8988T (cell line): ENCODE measurements at regions not wholly inside any gene's neighbourhood (a gene's known extent, or its start where the extent isn't known, plus 50 kb on each side); places are given as distances from the start of the nearest gene placed in this dataset.

Experiments used
- DNase-seq: peaks from one replicate; pipeline ENCODE4 v3.0.0; 2011

GRCh38 chr2:17122887-17123501 lies 395.2 kb downstream of the RAD51AP2 start:
- no peak for DNase-seq

- no peak for DNase-seq
These were observed 402.8 kb downstream of the RAD51AP2 start for GRCh38 chr2:17115466-17115865.

DNA sequence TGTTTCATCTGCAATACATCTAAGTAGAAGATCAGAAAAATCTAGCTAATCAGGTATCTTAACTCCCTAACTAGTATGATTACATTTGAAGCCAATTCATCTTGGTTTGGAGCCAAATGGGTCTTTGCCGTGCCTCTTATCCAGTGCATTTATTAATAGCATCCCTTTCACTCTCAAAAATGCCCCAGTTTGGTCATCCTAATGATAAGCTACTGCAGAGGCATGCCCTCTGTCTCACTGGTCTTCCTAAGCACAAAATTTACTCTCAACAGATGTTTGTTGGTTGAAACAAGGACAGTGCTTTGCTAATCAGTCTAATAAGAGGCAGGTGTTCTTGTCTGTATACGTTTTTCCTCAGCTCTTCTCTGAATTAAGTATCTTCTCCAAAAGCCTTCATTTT lies 403.2 kb downstream of the RAD51AP2 start:
- DNase-seq = no peak

DNA sequence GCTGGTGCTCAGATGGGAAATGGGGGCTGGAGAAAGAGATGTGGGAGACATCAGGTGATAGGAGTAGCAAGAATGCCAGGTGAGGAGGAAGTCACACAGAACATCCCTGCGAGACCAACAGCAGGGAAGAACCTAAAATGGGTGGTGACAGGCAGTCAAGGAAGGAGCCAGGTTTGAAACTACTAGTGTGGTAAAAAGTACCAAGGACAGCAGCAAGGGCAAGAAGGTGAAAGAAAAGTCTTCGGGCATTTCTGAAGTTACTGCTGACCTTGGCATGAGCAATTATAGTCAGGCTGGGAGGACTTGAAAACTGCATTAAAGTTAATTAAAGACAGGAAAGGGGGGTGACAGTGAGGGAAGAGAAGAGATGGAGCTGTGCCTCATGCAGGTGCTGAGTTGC lies 410.4 kb downstream of the RAD51AP2 start:
- no peak for DNase-seq

- no peak for DNase-seq
These were observed 411.1 kb downstream of the RAD51AP2 start for GRCh38 chr2:17107151-17107550.

GRCh38 chr2:17106418-17106817 lies 411.8 kb downstream of the RAD51AP2 start:
- no peak for DNase-seq

- DNase-seq = no peak
These were observed 413.8 kb downstream of the RAD51AP2 start for GRCh38 chr2:17104454-17104853.

DNA sequence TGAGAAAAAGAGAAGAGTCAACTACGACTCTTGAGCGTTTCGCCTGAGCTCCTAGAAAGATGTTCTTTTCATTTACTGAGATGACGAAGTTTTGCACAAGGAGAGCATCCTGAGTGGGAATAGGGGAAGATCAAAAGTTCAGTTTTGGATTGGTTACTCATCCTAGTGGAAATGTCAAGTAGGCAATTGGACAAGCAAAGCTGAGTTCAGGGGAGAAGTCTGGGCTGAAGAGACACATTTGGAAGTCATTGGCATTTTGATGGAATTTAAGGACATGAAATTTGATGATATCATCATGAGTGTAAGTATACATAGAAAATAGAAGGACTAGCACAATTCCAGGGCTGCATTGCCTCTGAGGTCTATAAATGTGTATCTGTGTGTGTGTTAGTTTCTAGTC lies 416.6 kb downstream of the RAD51AP2 start:
- DNase-seq = no peak

- DNase-seq = no peak
These were observed 417.1 kb downstream of the RAD51AP2 start for GRCh38 chr2:17101091-17101490.

DNA sequence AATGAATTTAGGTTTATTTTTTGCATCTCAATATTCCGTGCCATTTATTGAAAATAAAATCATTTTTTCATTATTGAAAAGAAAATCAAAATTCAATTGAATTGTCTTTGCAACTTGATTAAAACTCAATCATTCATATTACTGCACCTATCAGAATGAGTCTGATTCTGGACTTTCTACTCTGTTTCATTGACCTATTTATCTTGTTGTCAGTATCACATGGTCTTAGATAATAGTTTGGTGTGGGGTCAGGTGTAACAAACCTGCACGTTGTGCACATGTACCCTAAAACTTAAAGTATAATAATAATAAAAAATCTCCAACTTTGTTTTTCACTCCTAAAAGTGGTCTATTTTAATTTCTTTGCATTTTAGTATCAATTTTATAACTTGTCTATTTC lies 422.9 kb downstream of the RAD51AP2 start:
- no peak for DNase-seq

DNA sequence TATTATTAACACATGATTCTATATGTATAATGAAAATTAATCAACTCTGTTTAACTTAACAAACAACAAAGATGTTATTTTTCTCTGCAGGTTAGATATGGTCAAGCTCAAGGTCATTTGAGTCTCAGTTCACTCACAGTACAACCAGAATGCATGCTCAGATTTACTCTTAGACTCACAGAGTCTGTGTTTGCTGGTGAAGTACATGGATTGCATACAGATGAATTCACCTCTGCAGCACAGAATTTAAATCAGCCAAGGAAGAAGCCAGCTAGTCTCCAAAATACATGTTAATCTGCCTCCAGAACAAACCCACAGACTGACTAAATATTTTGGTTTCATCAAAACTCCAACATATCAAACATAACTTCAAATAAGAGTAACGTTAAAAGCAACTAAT lies 424.5 kb downstream of the RAD51AP2 start:
- DNase-seq = no peak

DNA sequence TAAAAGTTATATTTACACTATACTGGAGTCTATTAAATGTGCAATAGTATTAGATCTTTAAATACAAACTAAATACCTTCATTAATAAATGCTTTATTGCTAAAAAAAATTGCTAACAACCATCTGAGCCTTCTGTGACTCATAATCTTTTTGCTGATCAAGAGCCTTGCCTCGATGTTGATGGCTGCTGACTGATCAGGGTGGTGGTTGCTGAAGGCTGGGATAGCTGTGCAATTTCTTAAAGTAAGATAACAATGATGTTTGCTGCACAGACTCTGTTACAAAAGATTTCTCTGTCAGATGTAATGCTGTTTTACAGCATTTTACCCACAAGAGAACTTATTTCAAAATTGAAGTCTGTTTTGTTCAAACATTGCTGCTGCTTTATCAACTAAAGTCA lies 421.4 kb upstream of the CYRIA start:
- no peak for DNase-seq

DNA sequence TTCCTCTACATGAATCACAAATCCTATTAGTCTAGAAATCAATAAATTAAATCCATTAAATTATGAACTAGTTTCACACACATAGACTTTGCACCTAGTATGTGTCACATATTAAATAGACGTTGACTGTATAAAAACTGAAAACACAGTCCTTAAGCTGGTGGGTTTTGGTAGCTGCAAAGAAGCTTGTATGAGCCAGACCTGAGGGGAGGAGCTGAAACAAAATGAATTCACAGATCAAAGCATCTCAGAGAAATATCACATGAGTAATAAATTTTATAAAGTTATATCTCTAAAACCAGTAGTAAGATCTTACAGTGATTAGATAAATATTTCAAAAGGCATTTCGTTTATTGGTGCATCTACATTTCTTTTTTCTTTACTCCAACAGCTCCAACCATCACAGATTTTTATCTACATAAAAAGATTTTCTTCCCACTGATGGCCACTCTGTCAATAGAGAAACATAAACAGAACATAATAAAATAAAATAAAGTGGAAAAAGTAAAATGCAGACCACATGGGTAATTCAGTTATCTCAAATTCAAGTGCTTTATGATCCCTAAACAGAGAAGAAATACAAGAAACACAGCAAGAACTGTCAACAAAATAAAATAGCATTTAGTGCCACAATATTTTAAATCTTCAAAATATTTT lies 420.0 kb upstream of the CYRIA start:
- DNase-seq = no peak

DNA sequence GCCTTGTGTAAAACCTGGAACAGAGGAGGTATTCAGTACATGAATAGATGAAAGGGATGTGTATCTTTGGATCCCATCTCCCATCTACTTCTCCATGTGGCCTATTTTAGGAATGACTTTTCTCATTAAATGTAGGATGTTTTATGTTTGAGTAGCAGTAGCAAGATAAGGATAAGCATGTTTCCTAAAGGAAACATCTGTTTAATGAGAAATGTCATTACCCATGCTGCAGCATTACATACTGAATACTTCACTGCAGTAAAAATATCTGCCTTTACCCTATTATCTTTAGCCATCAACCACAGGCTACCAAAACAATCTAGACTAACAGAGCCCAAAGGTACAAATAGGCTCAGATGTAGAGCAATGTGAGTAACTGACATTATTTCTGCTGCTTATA lies 419.2 kb upstream of the CYRIA start:
- DNase-seq = no peak

DNA sequence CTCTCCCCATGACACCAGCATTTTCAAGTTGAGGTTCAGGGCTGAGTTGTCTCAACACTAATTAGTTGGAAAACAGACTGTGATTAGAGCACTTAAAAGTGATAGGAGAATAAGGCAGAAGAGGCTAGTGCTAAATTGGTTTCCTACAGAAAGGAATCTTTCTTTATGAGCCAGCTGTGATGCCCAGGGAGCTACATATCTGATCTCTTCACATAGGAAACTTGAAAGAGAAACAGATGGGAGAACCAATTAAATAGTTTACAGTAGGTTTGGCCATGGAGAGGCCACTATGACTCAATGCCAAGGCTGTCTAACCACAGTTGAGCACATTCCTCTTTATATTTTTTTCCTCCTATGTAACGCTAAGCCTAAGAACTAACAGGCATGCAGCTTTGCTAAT lies 418.3 kb upstream of the CYRIA start:
- DNase-seq = no peak

- no peak for DNase-seq
These were observed 413.6 kb upstream of the CYRIA start for GRCh38 chr2:17079262-17079661.

DNA sequence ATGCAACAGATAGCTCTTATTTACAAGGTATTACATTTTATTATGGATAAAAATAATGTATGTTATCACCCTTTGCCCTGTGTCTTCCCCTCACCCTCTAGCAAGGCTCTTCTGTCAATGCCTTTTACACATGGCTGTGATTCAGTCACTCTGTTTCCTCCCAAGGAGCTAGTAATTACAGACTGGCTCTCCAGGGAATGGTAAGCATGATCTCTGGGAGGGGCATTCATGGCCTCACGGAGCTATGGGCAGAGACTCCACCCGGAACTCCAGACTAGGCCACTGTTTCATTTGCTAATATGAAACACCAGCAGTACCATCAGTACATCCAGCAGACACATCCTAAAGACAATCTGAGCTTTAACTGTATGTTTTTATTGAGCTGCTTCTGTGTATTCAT lies 410.9 kb upstream of the CYRIA start:
- DNase-seq = no peak

GRCh38 chr2:17070711-17071110 lies 405.1 kb upstream of the CYRIA start:
- DNase-seq = no peak

DNA sequence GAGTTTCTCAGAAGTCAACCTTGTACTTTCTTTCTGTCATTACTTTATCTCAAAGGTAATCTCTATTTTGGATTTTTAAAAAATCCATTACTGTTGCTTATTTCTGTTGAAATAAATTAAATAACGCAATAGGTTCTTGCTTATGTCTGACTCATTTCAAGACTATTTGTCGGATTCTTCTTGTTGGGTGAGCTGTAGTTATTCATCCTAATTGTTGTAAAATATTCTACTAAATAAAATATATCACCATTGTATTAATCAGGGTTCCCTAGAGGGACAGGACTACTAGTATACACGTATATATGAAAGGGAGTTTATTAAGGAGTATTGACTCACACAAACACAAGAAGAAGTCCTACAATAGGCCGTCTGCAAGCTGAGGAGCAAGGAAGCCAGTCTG lies 403.9 kb upstream of the CYRIA start:
- DNase-seq = no peak

- no peak for DNase-seq
These were observed 402.4 kb upstream of the CYRIA start for GRCh38 chr2:17068021-17068420.

GRCh38 chr2:17065536-17065935 lies 399.9 kb upstream of the CYRIA start:
- DNase-seq = no peak

DNA sequence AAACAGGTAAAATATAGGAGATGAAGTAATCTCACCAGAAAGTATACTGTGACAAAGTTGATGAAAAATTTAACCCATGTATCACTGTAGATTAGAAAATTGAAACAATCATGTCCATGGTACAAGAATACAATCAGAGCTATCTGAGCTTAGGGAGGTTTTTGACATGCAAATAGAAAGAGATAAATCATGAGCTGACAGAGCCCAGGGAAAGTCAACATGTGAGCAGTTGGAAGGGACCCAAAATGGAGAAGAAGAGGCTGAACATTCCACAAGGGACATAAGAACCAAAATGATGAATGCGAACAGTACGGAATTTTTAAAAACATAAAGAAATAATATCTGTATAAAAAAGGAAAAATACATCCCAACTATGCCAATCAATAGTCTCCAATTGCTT lies 395.4 kb upstream of the CYRIA start:
- DNase-seq = no peak

DNA sequence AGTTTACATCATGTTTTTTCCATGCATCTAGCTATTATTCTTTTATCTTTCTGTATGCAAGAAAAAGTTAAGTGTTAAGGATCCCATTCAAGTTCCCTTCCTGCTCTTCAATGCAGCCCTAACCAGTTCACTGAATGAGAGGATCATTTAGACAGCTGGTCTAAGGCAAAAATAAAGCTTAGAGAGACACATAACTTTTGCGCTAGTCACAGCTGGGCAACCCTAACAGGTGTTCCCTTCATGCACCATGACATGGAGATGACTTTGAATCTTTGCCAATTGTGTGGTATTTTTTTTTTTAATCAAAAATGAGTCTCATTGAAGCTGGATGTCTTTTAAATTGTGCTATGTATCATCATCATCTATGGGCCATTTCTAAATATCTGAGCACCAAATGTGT lies 393.8 kb upstream of the CYRIA start:
- DNase-seq = no peak

GRCh38 chr2:17058772-17059402 lies 393.3 kb upstream of the CYRIA start:
- no peak for DNase-seq
